A673 (cell line): ENCODE measurements at regions not wholly inside any gene's neighbourhood (a gene's known extent, or its start where the extent isn't known, plus 50 kb on each side); places are given as distances from the start of the nearest gene placed in this dataset.

Experiments
- EZH2 ChIP-seq: fragments of 200-600 bp; sonication (generic); IDR thresholded peaks from 2 replicates; pipeline ENCODE4 v1.6.1; 2017; ENCODE audit warnings: borderline replicate concordance, low read depth, mild to moderate bottlenecking, mixed read lengths, antibody characterized with exemption, low read length; ENCODE audit not compliant: poor library complexity, severe bottlenecking
- TF ChIP-seq, protein P1 (sequence below): fragments of 300-800, 200-600 bp; sonication (generic); conservative IDR thresholded peaks from 2 replicates; pipeline ENCODE4 v1.5.1; 2017; ENCODE audit warnings: low read depth, mild to moderate bottlenecking, antibody characterized with exemption, low read length, moderate library complexity, mixed read lengths

DNA sequence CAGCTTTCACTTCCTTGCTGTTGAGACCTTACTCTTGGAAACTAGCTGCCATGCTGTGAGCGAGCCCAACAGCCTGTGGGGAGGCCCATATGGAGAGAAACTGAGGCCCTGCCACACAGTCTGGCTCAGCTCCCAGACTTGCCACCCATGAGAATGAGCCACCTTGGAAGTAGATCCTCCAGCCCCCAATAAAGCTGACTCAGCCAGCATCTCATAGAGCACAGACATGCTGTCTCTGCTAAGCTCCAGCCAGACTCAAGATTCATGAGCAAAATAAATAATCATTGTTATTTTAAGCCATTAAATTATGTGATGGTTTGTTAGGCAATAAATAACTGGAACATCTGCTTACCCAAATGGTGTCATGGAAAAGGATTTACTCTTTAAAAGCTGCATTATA is 53.6 kb upstream of the DDX18 start:
- TF ChIP-seq, protein P1, sequence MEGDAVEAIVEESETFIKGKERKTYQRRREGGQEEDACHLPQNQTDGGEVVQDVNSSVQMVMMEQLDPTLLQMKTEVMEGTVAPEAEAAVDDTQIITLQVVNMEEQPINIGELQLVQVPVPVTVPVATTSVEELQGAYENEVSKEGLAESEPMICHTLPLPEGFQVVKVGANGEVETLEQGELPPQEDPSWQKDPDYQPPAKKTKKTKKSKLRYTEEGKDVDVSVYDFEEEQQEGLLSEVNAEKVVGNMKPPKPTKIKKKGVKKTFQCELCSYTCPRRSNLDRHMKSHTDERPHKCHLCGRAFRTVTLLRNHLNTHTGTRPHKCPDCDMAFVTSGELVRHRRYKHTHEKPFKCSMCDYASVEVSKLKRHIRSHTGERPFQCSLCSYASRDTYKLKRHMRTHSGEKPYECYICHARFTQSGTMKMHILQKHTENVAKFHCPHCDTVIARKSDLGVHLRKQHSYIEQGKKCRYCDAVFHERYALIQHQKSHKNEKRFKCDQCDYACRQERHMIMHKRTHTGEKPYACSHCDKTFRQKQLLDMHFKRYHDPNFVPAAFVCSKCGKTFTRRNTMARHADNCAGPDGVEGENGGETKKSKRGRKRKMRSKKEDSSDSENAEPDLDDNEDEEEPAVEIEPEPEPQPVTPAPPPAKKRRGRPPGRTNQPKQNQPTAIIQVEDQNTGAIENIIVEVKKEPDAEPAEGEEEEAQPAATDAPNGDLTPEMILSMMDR = no peak
- TF ChIP-seq EZH2 = no peak
